ENCODE measurements at regions not wholly inside any gene's neighbourhood (a gene's known extent, or its start where the extent isn't known, plus 50 kb on each side); places are given as distances from the start of the nearest gene placed in this dataset.
"Not testable (repeated sequence)": the region's sequence is repeated elsewhere in the genome, so short reads cannot be mapped to it uniquely, and the experiment has no call there.

DNA sequence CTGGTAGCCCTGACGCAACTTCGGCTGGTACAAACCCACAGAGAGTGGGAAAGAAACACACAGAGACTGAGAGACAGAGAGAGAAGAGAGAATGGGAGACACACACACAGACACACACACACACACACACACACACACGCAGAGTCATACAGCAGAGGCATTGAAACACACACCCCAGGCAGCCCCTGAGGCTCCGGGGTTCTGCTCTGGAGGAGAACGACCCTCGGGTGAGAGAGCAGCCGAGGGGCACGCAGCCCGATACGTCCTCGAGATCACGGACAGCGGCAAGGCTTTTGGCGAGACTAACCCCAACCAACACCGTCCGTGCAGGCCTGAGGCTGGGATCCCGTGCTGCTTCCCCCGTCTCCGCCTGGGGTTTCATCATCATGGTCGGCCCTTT, 700.8 kb upstream of the TPTE start:
- TF ChIP-seq, protein P1, sequence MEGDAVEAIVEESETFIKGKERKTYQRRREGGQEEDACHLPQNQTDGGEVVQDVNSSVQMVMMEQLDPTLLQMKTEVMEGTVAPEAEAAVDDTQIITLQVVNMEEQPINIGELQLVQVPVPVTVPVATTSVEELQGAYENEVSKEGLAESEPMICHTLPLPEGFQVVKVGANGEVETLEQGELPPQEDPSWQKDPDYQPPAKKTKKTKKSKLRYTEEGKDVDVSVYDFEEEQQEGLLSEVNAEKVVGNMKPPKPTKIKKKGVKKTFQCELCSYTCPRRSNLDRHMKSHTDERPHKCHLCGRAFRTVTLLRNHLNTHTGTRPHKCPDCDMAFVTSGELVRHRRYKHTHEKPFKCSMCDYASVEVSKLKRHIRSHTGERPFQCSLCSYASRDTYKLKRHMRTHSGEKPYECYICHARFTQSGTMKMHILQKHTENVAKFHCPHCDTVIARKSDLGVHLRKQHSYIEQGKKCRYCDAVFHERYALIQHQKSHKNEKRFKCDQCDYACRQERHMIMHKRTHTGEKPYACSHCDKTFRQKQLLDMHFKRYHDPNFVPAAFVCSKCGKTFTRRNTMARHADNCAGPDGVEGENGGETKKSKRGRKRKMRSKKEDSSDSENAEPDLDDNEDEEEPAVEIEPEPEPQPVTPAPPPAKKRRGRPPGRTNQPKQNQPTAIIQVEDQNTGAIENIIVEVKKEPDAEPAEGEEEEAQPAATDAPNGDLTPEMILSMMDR (IDR thresholded peaks at IDR 0.05; ENCODE audit: insufficient read depth, low read length): not testable (repeated sequence)
- not testable (repeated sequence) for TF ChIP-seq POLR2AphosphoS5 (IDR thresholded peaks at IDR 0.05; ENCODE audit: low read depth); REST (IDR thresholded peaks at IDR 0.05; ENCODE audit: insufficient replicate concordance, low read depth); SPI1 (IDR thresholded peaks at IDR 0.05; ENCODE audit: borderline replicate concordance, low read depth)

Data from HL-60 (cell line).